ENCODE measurements at regions not wholly inside any gene's neighbourhood (a gene's known extent, or its start where the extent isn't known, plus 50 kb on each side); places are given as distances from the start of the nearest gene placed in this dataset.

DNA sequence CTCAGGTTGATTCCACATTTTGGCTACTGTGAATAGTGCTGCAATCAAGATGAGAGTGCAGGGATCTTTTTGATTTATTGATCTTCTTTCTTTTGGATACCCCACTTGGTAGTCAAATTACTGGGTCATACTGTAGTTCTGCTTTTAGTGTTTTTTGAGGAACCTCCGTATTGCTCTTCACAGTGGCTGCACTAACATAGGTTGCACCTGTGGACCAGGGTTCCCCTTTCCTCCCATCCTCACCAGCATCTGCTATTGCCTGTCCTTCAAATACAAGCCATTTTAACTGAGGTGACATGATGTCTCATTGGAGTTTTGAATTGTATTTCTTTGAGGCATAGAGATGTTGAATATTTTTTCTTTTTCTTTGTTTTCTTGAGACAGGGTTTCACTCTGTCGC is 152.5 kb upstream of the TMEM132C start:
- DNase-seq (ENCODE audit: insufficient read length, low spot score) (no peak), FAIRE-seq (no peak)
- no peak for TF ChIP-seq POLR2A (IDR thresholded peaks at IDR 0.05; ENCODE audit: low read depth, low read length)

DNA sequence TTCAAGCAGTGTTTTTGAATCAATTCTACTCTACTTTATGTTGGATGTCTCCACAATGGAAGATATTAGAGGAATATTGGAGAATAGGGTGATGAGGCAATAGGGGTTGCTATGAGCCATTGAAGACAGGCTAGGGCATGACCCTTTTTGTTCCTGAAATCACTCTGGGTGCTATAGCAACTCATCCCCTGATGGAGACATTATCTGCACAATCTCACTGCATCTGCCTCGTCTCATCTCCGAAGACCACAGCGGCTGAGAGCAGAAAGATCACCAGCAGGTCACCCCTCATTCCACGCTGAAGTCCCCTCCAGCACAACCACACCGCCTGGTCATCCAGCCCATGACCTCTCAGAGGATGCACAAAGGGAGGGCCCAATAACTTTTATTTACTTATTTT is 150.4 kb upstream of the TMEM132C start:
- DNase-seq (ENCODE audit: insufficient read length, low spot score): no peak
- no peak for TF ChIP-seq POLR2A (IDR thresholded peaks at IDR 0.05; ENCODE audit: low read depth, low read length)
- FAIRE-seq: no peak

- no peak for FAIRE-seq
- DNase-seq (ENCODE audit: insufficient read length, low spot score): no peak
- no peak for TF ChIP-seq POLR2A (IDR thresholded peaks at IDR 0.05; ENCODE audit: low read depth, low read length)
Observed at GRCh38 chr12:128120035-128120434, 146.9 kb upstream of the TMEM132C start.

DNA sequence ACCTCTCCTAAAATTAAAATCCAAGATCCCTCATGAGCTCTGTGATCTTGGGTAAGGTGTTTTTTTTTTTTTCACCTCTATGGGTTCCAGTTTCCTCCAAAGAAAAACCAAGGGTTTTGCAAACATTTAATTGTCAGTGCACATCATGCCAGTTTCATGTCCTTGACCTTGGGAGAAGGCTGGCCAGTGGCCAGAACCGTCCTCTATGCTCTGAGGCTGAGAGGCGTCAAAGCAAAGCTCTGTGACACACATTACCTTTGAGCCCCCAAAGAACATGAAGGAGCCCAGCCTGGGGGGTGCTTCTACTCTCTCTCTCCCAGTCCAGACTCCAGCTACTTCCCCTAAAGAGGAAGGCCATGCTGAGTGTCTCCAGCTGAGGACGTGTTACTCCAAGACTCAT is 145.5 kb upstream of the TMEM132C start:
- no peak for FAIRE-seq
- DNase-seq (ENCODE audit: insufficient read length, low spot score): no peak
- TF ChIP-seq POLR2A (IDR thresholded peaks at IDR 0.05; ENCODE audit: low read depth, low read length): no peak

- no peak for TF ChIP-seq POLR2A (IDR thresholded peaks at IDR 0.05; ENCODE audit: low read depth, low read length)
- DNase-seq (ENCODE audit: insufficient read length, low spot score) (no peak), FAIRE-seq (no peak)
Observed at GRCh38 chr12:128123096-128123495, 143.9 kb upstream of the TMEM132C start.

DNA sequence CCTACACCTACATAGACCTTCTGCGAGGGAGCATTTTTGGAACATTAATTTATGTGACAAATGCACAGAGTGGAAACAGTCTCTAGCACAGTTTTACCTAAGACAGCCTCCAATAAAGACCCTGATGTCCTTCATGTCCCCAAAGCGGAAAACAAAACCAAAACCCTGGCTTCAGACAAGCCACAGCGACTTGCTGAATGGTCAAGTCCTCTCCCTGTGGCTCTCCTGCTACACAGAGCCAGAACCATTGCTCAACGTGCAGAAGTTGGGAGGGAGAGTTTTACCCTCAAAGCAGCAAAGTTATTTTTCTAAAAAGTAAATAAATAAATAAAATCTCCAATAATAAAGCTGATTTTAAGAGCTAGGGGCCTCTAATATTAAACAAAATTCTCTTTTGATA is 135.0 kb upstream of the TMEM132C start:
- no peak for FAIRE-seq

GRCh38 chr12:128133321-128134073 is 133.5 kb upstream of the TMEM132C start:
- TF ChIP-seq POLR2A (IDR thresholded peaks at IDR 0.05; ENCODE audit: low read depth, low read length): no peak
- FAIRE-seq: no peak
- DNase-seq (ENCODE audit: insufficient read length, low spot score): no peak

More for the DNA sequence above, 135.0 kb upstream of the TMEM132C start:
- DNase-seq (ENCODE audit: insufficient read length, low spot score): no peak
- no peak for TF ChIP-seq POLR2A (IDR thresholded peaks at IDR 0.05; ENCODE audit: low read depth, low read length)

- FAIRE-seq (no peak), DNase-seq (ENCODE audit: insufficient read length, low spot score) (no peak)
- TF ChIP-seq POLR2A (IDR thresholded peaks at IDR 0.05; ENCODE audit: low read depth, low read length): no peak
Observed at GRCh38 chr12:128137140-128137539, 129.8 kb upstream of the TMEM132C start.

- TF ChIP-seq POLR2A (IDR thresholded peaks at IDR 0.05; ENCODE audit: low read depth, low read length): no peak
- FAIRE-seq: no peak
- no peak for DNase-seq (ENCODE audit: insufficient read length, low spot score)
Observed at GRCh38 chr12:128138125-128138524, 128.8 kb upstream of the TMEM132C start.

DNA sequence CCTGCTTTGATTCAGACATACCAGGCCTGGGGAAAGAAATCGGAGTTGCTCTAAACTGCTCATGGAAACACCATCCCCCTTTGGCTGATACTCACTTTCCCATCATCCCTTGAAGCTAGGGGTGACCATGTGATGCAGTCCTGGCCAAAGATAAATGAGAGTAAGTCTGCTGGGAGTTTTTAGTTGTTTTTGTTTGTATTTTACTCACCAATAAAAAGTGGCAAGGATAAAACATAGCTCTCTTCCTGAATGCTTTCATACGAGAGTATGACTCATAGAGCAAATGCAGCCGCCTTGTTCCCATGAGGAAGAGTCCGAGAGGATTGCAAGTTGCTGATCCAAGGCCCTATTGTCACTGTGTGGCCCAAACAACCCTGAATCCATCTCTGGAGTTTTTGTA is 126.4 kb upstream of the TMEM132C start:
- no peak for TF ChIP-seq POLR2A (IDR thresholded peaks at IDR 0.05; ENCODE audit: low read depth, low read length)
- no peak for FAIRE-seq
- DNase-seq (ENCODE audit: insufficient read length, low spot score): no peak

- FAIRE-seq (no peak), DNase-seq (ENCODE audit: insufficient read length, low spot score) (no peak)
- TF ChIP-seq POLR2A (IDR thresholded peaks at IDR 0.05; ENCODE audit: low read depth, low read length): no peak
Observed at GRCh38 chr12:128150961-128151360, 116.0 kb upstream of the TMEM132C start.

- no peak for FAIRE-seq
- DNase-seq (ENCODE audit: insufficient read length, low spot score): no peak
- no peak for TF ChIP-seq POLR2A (IDR thresholded peaks at IDR 0.05; ENCODE audit: low read depth, low read length)
Observed at GRCh38 chr12:128155571-128155970, 111.4 kb upstream of the TMEM132C start.

GRCh38 chr12:128163086-128163485 is 103.9 kb upstream of the TMEM132C start:
- no peak for TF ChIP-seq POLR2A (IDR thresholded peaks at IDR 0.05; ENCODE audit: low read depth, low read length)
- no peak for FAIRE-seq
- DNase-seq (ENCODE audit: insufficient read length, low spot score): no peak

DNA sequence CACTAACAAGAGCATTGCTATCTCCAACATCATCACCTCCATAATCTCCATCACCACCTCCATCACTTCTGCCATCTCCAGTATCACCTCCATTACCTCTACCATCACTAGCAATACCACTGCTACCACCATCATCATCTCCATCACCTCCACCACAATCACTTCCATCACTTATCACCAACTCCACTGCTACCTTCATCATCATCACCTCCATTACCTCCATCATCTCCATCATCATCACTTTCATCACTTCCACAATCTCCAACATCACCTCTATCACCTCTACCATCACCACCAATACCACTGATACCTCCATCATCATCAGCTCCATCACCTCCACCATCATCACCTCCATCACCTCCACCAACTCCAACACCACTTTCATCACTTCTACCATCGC is 102.4 kb upstream of the TMEM132C start:
- no peak for TF ChIP-seq POLR2A (IDR thresholded peaks at IDR 0.05; ENCODE audit: low read depth, low read length)
- FAIRE-seq (no peak), DNase-seq (ENCODE audit: insufficient read length, low spot score) (no peak)

DNA sequence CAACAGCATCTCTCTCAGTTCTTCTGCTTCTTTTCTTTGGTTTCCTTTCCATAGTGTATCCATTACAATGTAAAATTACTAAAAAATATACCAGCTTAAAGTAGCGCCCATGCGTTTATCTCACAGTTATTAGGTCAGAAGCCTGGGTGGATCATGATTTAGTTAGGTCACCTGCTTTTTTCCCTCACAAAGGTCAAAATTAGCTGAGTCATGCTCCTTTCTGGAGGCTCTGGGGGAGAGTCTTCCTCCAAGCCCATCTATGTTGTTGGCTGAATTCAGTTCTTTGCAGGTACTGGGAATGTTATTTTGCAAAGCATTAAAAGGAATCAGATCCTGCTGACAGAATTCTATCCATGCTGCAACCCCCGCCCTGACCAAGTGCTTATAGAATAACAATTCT is 101.6 kb upstream of the TMEM132C start:
- FAIRE-seq (no peak), DNase-seq (ENCODE audit: insufficient read length, low spot score) (no peak)
- TF ChIP-seq POLR2A (IDR thresholded peaks at IDR 0.05; ENCODE audit: low read depth, low read length): no peak

DNA sequence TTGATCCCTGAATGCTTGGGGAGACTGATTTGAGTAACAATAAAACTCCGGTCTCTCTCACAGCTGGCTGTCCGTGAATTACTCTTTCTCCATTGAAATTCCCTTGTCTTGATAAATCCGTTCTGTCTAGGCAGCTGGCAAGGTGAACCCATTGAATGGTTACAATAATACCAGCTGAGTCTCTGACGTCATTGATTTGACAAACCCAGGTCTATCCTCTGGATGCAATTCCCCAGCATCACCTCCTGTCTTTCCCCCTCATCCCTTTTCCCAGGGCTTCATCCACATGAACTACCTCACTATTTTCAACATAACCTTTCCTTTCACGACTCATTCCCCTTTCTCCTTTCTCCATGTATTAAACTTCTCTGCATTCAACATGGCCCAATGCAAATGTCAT is 98.7 kb upstream of the TMEM132C start:
- FAIRE-seq: no peak

More for the DNA sequence above, 98.7 kb upstream of the TMEM132C start:
- no peak for TF ChIP-seq POLR2A (IDR thresholded peaks at IDR 0.05; ENCODE audit: low read depth, low read length)
- DNase-seq (ENCODE audit: insufficient read length, low spot score): no peak

All from H54 (cell line).